K562 (cell line): ENCODE measurements at regions not wholly inside any gene's neighbourhood (a gene's known extent, or its start where the extent isn't known, plus 50 kb on each side); places are given as distances from the start of the nearest gene placed in this dataset.

Experiments used
- HDGF ChIP-seq: fragments of 450-650 bp; IDR thresholded peaks from 2 replicates; pipeline ENCODE4 v1.6.1; 2016
- HMGXB4 ChIP-seq: sonication (generic); formaldehyde crosslinking; IDR thresholded peaks from 2 replicates; pipeline ENCODE4 v1.8.1; 2023; ENCODE audit warnings: mild to moderate bottlenecking, missing genetic modification reagents
- MAFG ChIP-seq: fragments of 450-650 bp; conservative IDR thresholded peaks from 2 replicates; pipeline ENCODE4 v1.6.1; 2016; ENCODE audit warnings: missing genetic modification characterization, missing compliant biosample characterization
- MBD2 ChIP-seq: sonication (generic); IDR thresholded peaks from 2 replicates; pipeline ENCODE4 v1.6.1; 2016; ENCODE audit warnings: low read depth, borderline replicate concordance
- MEF2D ChIP-seq: conservative IDR thresholded peaks from 2 replicates; pipeline ENCODE4 v1.6.1; 2016; ENCODE audit warnings: low read depth, missing genetic modification characterization, missing compliant biosample characterization
- SPI1 ChIP-seq: IDR thresholded peaks from 2 replicates; pipeline ENCODE4 v1.6.1; 2011; ENCODE audit warnings: low read depth, low read length, control low read depth, borderline replicate concordance
- SRSF9 ChIP-seq: fragments of 200-400 bp; formaldehyde crosslinking; IDR thresholded peaks from 2 replicates; pipeline ENCODE4 v1.6.1; 2017; ENCODE audit warnings: low read depth, low read length, borderline replicate concordance
- TCF7 ChIP-seq: sonication (generic); IDR thresholded peaks from 2 replicates; pipeline ENCODE4 v1.6.1; 2016; ENCODE audit warnings: antibody characterized with exemption, borderline replicate concordance
- ZFX ChIP-seq: sonication (generic); formaldehyde crosslinking; IDR thresholded peaks from 2 replicates; pipeline ENCODE4 v1.8.0; 2022; ENCODE audit warnings: mild to moderate bottlenecking, missing genetic modification reagents, moderate library complexity
- ZNF282 ChIP-seq: sonication (generic); formaldehyde crosslinking; IDR thresholded peaks from 2 replicates; pipeline ENCODE4 v1.8.1; 2023; ENCODE audit warnings: missing genetic modification reagents

GRCh38 chr16:54783980-54784379 lies 146.7 kb upstream of the IRX5 start:
- no peak for TF ChIP-seq HMGXB4
- no peak for TF ChIP-seq TCF7
- no peak for TF ChIP-seq ZFX (CRISPR knock-in tag)
- no peak for TF ChIP-seq MAFG
- no peak for TF ChIP-seq HDGF
- TF ChIP-seq ZNF282, result no peak
- TF ChIP-seq MBD2, result no peak
- no peak for TF ChIP-seq SPI1
- no peak for TF ChIP-seq MEF2D (tag)
- no peak for TF ChIP-seq SRSF9
